Breast epithelium (tissue), 3 donors: ENCODE measurements at regions not wholly inside any gene's neighbourhood (a gene's known extent, or its start where the extent isn't known, plus 50 kb on each side); places are given as distances from the start of the nearest gene placed in this dataset.
"Not testable (repeated sequence)": the region's sequence is repeated elsewhere in the genome, so short reads cannot be mapped to it uniquely, and the experiment has no call there.

Experiments
- CTCF ChIP-seq, 3 donors: fragments of 450-650 bp; IDR thresholded peaks; one replicate each; pipeline ENCODE4 v1.5.1; 2016 to 2017; ENCODE audit warnings: antibody characterized with exemption in 3 of 3, mild to moderate bottlenecking in 3 of 3, moderate library complexity in 3 of 3
- POLR2A ChIP-seq: fragments of 450-650 bp; IDR thresholded peaks from one replicate; pipeline ENCODE4 v1.6.1; 2016; ENCODE audit warnings: antibody characterized with exemption, mild to moderate bottlenecking, moderate library complexity
- POLR2AphosphoS5 ChIP-seq, 3 donors: sonication (generic); formaldehyde crosslinking; IDR thresholded peaks; one replicate each; pipeline ENCODE4 v1.6.1; 2017; ENCODE audit warnings: antibody characterized with exemption in 3 of 3

- not testable (repeated sequence) for TF ChIP-seq CTCF (IDR thresholded peaks at IDR 0.05); POLR2A; POLR2AphosphoS5 (IDR thresholded peaks at IDR 0.05)
These were observed 163.7 kb upstream of the SLC38A2 start for GRCh38 chr12:46536316-46536715.
